HCT116 (cell line): ENCODE measurements at regions not wholly inside any gene's neighbourhood (a gene's known extent, or its start where the extent isn't known, plus 50 kb on each side); places are given as distances from the start of the nearest gene placed in this dataset.

Experiments
- ATAC-seq: fragments of 200-7000 bp; cut with Tn5 transposase; 2 replicates; pipeline ENCODE4 v1.9.1; 2020; ENCODE audit warnings: mild to moderate bottlenecking, moderate library complexity
- BruUV-seq: library from RNA; stranded (reverse); fragments of 400-500 nt; replicated peaks from 2 replicates; lab custom pipeline; 2021; lab: Mats Ljungman, UMichigan
- CTCF ChIA-PET: fragments of 300-600 bp; sonication (Branson Sonifier 250); formaldehyde crosslinking; loops from one replicate; lab custom pipeline; 2021; ENCODE audit warnings: antibody characterized with exemption; lab: Charles Lee
- POLR2A ChIA-PET: fragments of 300-600, 350-600 bp; sonication (Branson Sonifier 250); formaldehyde crosslinking; loops from one replicate; lab custom pipeline; 2021; ENCODE audit warnings: antibody characterized with exemption; lab: Charles Lee
- RAD21 ChIA-PET, 2 experiments: fragments of 300-600 bp; sonication (Branson Sonifier 250); formaldehyde crosslinking; loops; one replicate each; lab custom pipeline; 2023; ENCODE audit warnings: low total read pairs in 2 of 2; ENCODE audit not compliant: uncharacterized antibody in 2 of 2, unreplicated experiment in 2 of 2, low non-redundant PET in 1 of 2; lab: Charles Lee
- DNase-seq: peaks from one replicate; pipeline ENCODE4 v3.0.0-alpha.2; 2010; ENCODE audit warnings: low read depth, low spot score
- H2AFZ ChIP-seq: fragments of 200-600 bp; shearing (Covaris generic), sonication (generic); 2 replicates; pipeline ENCODE4 v1.6.1; 2017; ENCODE audit warnings: low read depth, mixed run types, mixed read lengths, antibody characterized with exemption, low read length; ENCODE audit not compliant: poor library complexity, severe bottlenecking
- H3K27ac ChIP-seq: 2 replicates; pipeline ENCODE4 v1.5.1; 2012; ENCODE audit warnings: low read depth, low read length
- H3K27me3 ChIP-seq: fragments of 200-600 bp; sonication (generic); 2 replicates; pipeline ENCODE4 v1.6.1; 2016; ENCODE audit warnings: mixed run types, low read length, mixed read lengths; ENCODE audit not compliant: insufficient read depth
- H3K36me3 ChIP-seq, 2 experiments: fragments of 200-500 bp in 1 of 2; fragments of 200-600 bp in 1 of 2; sonication (Bioruptor generic) in 1 of 2; sonication (generic) in 1 of 2; 2 replicates each; pipeline versions ENCODE4 v1.5.1 to v1.6.1; 2014 to 2016; ENCODE audit warnings: low read length in 2 of 2, inconsistent platforms in 1 of 2, mixed read lengths in 1 of 2, mixed run types in 1 of 2; ENCODE audit not compliant: insufficient read depth in 2 of 2, control insufficient read depth in 1 of 2
- H3K4me1 ChIP-seq, 2 experiments: fragments of 200-600 bp in 1 of 2; sonication (generic) in 1 of 2; 2 replicates each; pipeline versions ENCODE4 v1.5.1 to v1.6.1; 2012 to 2017; ENCODE audit warnings: low read length in 2 of 2, inconsistent platforms in 1 of 2, mild to moderate bottlenecking in 1 of 2, mixed read lengths in 1 of 2, mixed run types in 1 of 2, moderate library complexity in 1 of 2; ENCODE audit not compliant: insufficient read depth in 2 of 2, control insufficient read depth in 1 of 2
- H3K4me2 ChIP-seq: fragments of 200-600 bp; sonication (generic); 2 replicates; pipeline ENCODE4 v1.6.1; 2017; ENCODE audit warnings: mixed run types, low read length, mixed read lengths
- H3K4me3 ChIP-seq, 2 experiments: fragments of 200-600 bp in 1 of 2; sonication (generic) in 1 of 2; replicated peaks in 1 of 2; 2 replicates each; pipeline ENCODE4 v1.5.1; 2011 to 2016; ENCODE audit warnings: low read length in 2 of 2, control low read depth in 1 of 2, low read depth in 1 of 2, mild to moderate bottlenecking in 1 of 2, mixed read lengths in 1 of 2, mixed run types in 1 of 2
- H3K79me2 ChIP-seq: fragments of 200-600 bp; sonication (generic); 2 replicates; pipeline ENCODE4 v1.6.1; 2017; ENCODE audit warnings: mild to moderate bottlenecking, mixed run types, low read length, moderate library complexity, mixed read lengths; ENCODE audit not compliant: insufficient read depth
- H3K9ac ChIP-seq: fragments of 200-600 bp; sonication (generic); 2 replicates; pipeline ENCODE4 v1.6.1; 2016; ENCODE audit warnings: low read length, mixed read lengths
- H3K9me2 ChIP-seq: fragments of 200-600 bp; sonication (generic), shearing (Covaris generic); 2 replicates; pipeline ENCODE4 v1.6.1; 2017; ENCODE audit warnings: mixed run types, mild to moderate bottlenecking, moderate library complexity; ENCODE audit not compliant: insufficient read depth
- H3K9me3 ChIP-seq, 2 experiments: fragments of 200-500 bp in 1 of 2; fragments of 200-600 bp in 1 of 2; sonication (Bioruptor generic) in 1 of 2; sonication (generic) in 1 of 2; 2 replicates each; pipeline ENCODE4 v1.6.1; 2014 to 2017; ENCODE audit warnings: low read length in 2 of 2, mixed read lengths in 2 of 2, inconsistent platforms in 1 of 2, low read depth in 1 of 2, mild to moderate bottlenecking in 1 of 2, mixed run types in 1 of 2, moderate library complexity in 1 of 2; ENCODE audit not compliant: control insufficient read depth in 1 of 2, insufficient read depth in 1 of 2
- H4K20me1 ChIP-seq: fragments of 200-600 bp; sonication (generic), shearing (Covaris generic); 2 replicates; pipeline ENCODE4 v1.6.1; 2017; ENCODE audit warnings: mixed run types, mild to moderate bottlenecking, moderate library complexity; ENCODE audit not compliant: insufficient read depth
- CBX3 ChIP-seq: IDR thresholded peaks from 2 replicates; pipeline ENCODE4 v1.6.1; 2012; ENCODE audit warnings: low read depth
- CEBPB ChIP-seq: IDR thresholded peaks from 2 replicates; pipeline ENCODE4 v1.6.1; 2012; ENCODE audit warnings: low read depth
- EGR1 ChIP-seq: IDR thresholded peaks from 2 replicates; pipeline ENCODE4 v1.6.1; 2012; ENCODE audit warnings: low read depth
- ELF1 ChIP-seq: IDR thresholded peaks from 2 replicates; pipeline ENCODE4 v1.6.1; 2012; ENCODE audit warnings: low read depth, borderline replicate concordance
- EZH2 ChIP-seq: fragments of 200-600 bp; sonication (generic); IDR thresholded peaks from 2 replicates; pipeline ENCODE4 v1.6.1; 2017; ENCODE audit warnings: antibody characterized with exemption, mixed run types
- EZH2phosphoT487 ChIP-seq: fragments of 200-600 bp; IDR thresholded peaks from 2 replicates; pipeline ENCODE4 v1.6.1; 2018; ENCODE audit warnings: antibody characterized with exemption, borderline replicate concordance
- FOSL1 ChIP-seq: IDR thresholded peaks from 2 replicates; pipeline ENCODE4 v1.6.1; 2012; ENCODE audit warnings: low read depth
- POLR2A ChIP-seq: IDR thresholded peaks from 2 replicates; pipeline ENCODE4 v1.7.0; 2011; ENCODE audit warnings: borderline replicate concordance; ENCODE audit not compliant: insufficient read depth, insufficient read length; ENCODE audit errors: extremely low read depth
- POLR2AphosphoS5 ChIP-seq: IDR thresholded peaks from 2 replicates; pipeline ENCODE4 v1.6.1; 2011; ENCODE audit warnings: mild to moderate bottlenecking, low read depth, low read length, moderate library complexity
- SIN3A ChIP-seq: IDR thresholded peaks from 2 replicates; pipeline ENCODE4 v1.6.1; 2012; ENCODE audit warnings: low read depth
- SP1 ChIP-seq: IDR thresholded peaks from 2 replicates; pipeline ENCODE4 v1.6.1; 2012; ENCODE audit warnings: low read depth
- SRF ChIP-seq: IDR thresholded peaks from 2 replicates; pipeline ENCODE4 v1.6.1; 2012; ENCODE audit warnings: low read depth
- YY1 ChIP-seq: IDR thresholded peaks from 2 replicates; pipeline ENCODE4 v1.6.1; 2011; ENCODE audit warnings: low read length, low read depth, moderate library complexity, mild to moderate bottlenecking; ENCODE audit not compliant: insufficient replicate concordance; ENCODE audit errors: extremely low read depth
- ZBTB33 ChIP-seq: IDR thresholded peaks from 2 replicates; pipeline ENCODE4 v1.6.1; 2011; ENCODE audit warnings: mild to moderate bottlenecking, low read length, moderate library complexity; ENCODE audit not compliant: insufficient replicate concordance; ENCODE audit errors: extremely low read depth
- ZNF274 ChIP-seq: fragments of 200-500 bp; sonication (Bioruptor generic); IDR thresholded peaks from 2 replicates; pipeline ENCODE4 v1.6.1; 2014; ENCODE audit warnings: mild to moderate bottlenecking, low read depth, low read length, inconsistent platforms
- intact Hi-C: fragments of 100-400 bp; cut with micrococcal nuclease; formaldehyde crosslinking; loops from 2 replicates; pipeline ENCODE4 v1.10.0; 2022

DNA sequence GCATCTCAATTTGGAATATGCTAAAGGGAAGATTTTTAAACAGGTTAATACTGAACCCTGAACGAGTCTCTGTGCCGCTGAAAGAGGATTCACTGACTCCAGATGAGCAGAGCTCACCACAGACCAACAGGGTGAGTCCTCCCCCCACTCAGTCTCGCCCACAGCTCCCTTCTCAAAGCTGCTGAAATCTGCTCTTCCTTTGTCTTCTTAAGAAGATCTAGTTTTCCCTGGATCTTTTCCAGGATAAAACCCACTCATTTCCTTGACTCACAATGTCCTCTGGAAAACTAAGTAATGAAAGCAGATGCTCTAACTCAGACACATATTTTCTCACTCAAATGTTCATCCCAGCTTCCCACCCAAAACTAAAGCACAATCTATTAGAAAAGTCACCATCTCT, 447.0 kb upstream of the PKN2 start:
- Histone ChIP-seq H3K9me3 (no peaks in the 10 kb centered on the region), H3K9ac (no peak overlapping the region), H3K79me2 (no peaks in the 10 kb centered on the region), H3K4me1 (no peaks in the 10 kb centered on the region), H3K27me3 (no peaks in the 10 kb centered on the region), H3K9me2 (no peaks in the 10 kb centered on the region), H3K4me3 (no peak overlapping the region), H4K20me1 (no peaks in the 10 kb centered on the region), H3K4me2 (no peak overlapping the region), H3K27ac (no peak overlapping the region), H2AFZ (no peak overlapping the region), H3K36me3 (no peaks in the 10 kb centered on the region)
- RAD21 ChIA-PET, result no interaction called here
- TF ChIP-seq POLR2AphosphoS5, result no peak
- TF ChIP-seq FOSL1, result no peak
- no peak for TF ChIP-seq EZH2phosphoT487
- no peak for TF ChIP-seq SP1
- no peak for TF ChIP-seq CBX3
- TF ChIP-seq POLR2A, result no peak
- TF ChIP-seq ZBTB33, result no peak
- TF ChIP-seq ZNF274, result no peak
- CTCF ChIA-PET, result no interaction called here
- intact Hi-C loops, result no loop called here
- POLR2A ChIA-PET, result no interaction called here
- ATAC-seq (no peak), DNase-seq (no peak)
- no TSS peak for BruUV-seq

DNA sequence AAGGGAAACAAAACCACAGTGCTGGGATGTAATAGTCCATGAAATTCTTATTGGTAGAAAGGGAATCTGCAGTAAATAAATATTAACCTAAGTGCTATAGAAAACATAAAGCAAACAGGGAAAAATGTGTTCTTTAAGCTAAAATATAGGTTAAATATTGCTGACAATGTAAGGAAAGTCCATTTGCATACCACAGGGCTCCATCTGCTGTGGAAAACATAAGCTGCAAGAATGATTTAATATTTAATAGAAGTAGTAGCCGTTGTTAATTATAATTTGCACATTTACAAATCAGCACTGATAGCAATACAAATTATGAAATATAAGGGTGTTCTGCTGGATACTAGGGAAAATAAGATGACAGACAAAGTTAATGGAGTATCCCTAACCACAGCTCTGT, 444.9 kb upstream of the PKN2 start:
- ATAC-seq, result no peak
- no peak for TF ChIP-seq SIN3A
- TF ChIP-seq POLR2A, result no peak
- TF ChIP-seq YY1, result no peak
- TF ChIP-seq ZNF274, result no peak
- no peak for TF ChIP-seq SRF
- no peak for TF ChIP-seq CBX3
- TF ChIP-seq SP1, result no peak
- no peak for TF ChIP-seq ELF1
- no peak for TF ChIP-seq CEBPB
- TF ChIP-seq EZH2, result no peak
- no peak for TF ChIP-seq FOSL1
- no peak for TF ChIP-seq EGR1
- Histone ChIP-seq H3K27me3 (no peaks in the 10 kb centered on the region), H3K9me2 (no peaks in the 10 kb centered on the region), H4K20me1 (no peaks in the 10 kb centered on the region), H3K4me3 (no peak overlapping the region), H3K79me2 (no peaks in the 10 kb centered on the region), H3K4me2 (no peak overlapping the region), H3K9me3 (no peaks in the 10 kb centered on the region), H3K36me3 (no peaks in the 10 kb centered on the region), H3K4me1 (no peaks in the 10 kb centered on the region), H3K9ac (no peak overlapping the region), H3K27ac (no peak overlapping the region), H2AFZ (no peak overlapping the region)
- intact Hi-C loops, result no loop called here
- no peak for DNase-seq
- RAD21 ChIA-PET, result no interaction called here
- CTCF ChIA-PET, result interaction anchor here (1.0 to 1.1 kb wide), 3 partner anchors 11 to 178 kb away, joined by 3 to 5 read pairs (median 4); no protein-coding TSS in a partner anchor
- no TSS peak for BruUV-seq
- POLR2A ChIA-PET, result interaction anchor here (0.7 kb wide), 1 partner anchor 11 kb away, joined by 3 read pairs; no protein-coding TSS in a partner anchor
